ENCODE measurements at regions not wholly inside any gene's neighbourhood (a gene's known extent, or its start where the extent isn't known, plus 50 kb on each side); places are given as distances from the start of the nearest gene placed in this dataset.

DNA sequence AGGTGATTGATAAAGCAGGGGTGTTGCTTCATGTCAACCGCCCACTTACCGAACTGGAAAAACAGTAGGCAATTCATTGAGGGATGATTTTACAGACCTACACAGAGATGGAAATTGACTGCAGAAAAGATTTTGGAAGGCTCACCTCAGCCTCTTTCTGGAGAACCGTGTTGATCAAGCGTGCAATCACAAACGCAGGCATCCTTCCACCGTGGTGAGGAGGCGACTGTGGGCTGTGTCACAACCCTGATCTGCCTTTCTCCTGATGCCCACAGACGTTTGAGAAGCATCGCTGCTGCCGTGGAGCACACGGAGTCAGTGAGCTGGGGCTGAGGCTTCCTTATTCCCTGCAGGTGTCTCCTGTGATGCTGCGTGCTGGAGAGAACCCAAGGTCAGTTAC lies 132.0 kb downstream of the TMEM18 start:
- TF ChIP-seq, protein P1, sequence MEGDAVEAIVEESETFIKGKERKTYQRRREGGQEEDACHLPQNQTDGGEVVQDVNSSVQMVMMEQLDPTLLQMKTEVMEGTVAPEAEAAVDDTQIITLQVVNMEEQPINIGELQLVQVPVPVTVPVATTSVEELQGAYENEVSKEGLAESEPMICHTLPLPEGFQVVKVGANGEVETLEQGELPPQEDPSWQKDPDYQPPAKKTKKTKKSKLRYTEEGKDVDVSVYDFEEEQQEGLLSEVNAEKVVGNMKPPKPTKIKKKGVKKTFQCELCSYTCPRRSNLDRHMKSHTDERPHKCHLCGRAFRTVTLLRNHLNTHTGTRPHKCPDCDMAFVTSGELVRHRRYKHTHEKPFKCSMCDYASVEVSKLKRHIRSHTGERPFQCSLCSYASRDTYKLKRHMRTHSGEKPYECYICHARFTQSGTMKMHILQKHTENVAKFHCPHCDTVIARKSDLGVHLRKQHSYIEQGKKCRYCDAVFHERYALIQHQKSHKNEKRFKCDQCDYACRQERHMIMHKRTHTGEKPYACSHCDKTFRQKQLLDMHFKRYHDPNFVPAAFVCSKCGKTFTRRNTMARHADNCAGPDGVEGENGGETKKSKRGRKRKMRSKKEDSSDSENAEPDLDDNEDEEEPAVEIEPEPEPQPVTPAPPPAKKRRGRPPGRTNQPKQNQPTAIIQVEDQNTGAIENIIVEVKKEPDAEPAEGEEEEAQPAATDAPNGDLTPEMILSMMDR (IDR thresholded peaks at IDR 0.05; ENCODE audit: borderline replicate concordance, extremely low read depth, low read length, poor library complexity, severe bottlenecking): no peak
- TF ChIP-seq EZH2 (IDR thresholded peaks at IDR 0.05; ENCODE audit: borderline replicate concordance, low read depth, low read length, severe bottlenecking): no peak
